ENCODE measurements at regions not wholly inside any gene's neighbourhood (a gene's known extent, or its start where the extent isn't known, plus 50 kb on each side); places are given as distances from the start of the nearest gene placed in this dataset.
A peak's percentile ranks its signal among the peaks of the same experiment; 100 is the strongest.

DNA sequence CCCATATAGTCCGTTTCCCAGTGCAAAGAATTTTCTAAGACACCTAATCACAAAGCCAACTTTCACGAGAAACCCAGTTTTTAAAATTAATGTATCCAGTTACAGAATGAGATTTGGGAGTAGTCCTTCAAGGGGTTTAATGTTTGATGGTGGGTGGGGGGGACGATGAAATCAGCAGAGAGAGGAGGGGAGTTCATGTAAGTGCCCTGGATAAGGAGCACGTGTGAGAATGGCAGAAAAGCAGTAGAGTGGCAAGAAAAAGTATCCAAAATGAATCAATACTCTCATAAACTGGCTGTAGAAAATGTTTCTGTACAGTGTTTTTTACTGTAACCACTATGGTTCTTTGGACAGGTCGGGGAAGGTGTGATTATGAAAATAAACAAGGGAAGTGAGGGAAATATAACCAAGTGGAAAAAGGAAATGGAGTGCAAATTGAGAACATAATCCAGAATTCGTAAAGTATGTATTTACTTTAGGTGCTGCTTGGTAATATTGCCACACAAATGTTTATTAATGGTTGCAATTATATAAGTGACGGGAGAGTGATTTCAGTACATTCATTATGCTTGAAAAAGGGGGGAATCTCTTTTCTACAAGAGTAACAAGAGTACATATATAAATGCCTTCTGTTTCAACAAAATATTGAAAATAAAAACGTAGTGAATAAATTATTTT is 118.7 kb upstream of the RRP15 start:
- H3K4me1 ChIP-seq (ENCODE audit: control insufficient read depth in 1 of 2, insufficient read depth in 2 of 2, low read length in 2 of 2) = no peaks in the 10 kb centered on the region
- no peaks in the 10 kb centered on the region for H3K9me3 ChIP-seq (ENCODE audit: control insufficient read depth, low read length)
- H3K27me3 ChIP-seq (ENCODE audit: control insufficient read depth in 1 of 2, insufficient read depth in 2 of 2, low read length in 1 of 2) = no peaks in the 10 kb centered on the region
- no peak for ATAC-seq (ENCODE audit: low FRiP score)
- no peaks in the 10 kb centered on the region for H3K36me3 ChIP-seq (ENCODE audit: control insufficient read depth in 1 of 2, insufficient read depth in 2 of 2, low read length in 1 of 2)
- H3K4me3 ChIP-seq (ENCODE audit: low read length in 2 of 2) = peak overlapping the region in 1 of 2 donors; percentile 20
- no peak for DNase-seq
- intact Hi-C loops (cut with DNase I) = no loop called here
- WGBS, 2 donors = 38 to 40% methylated on average over 8 of the region's 8 CpGs
- no peak overlapping the region for H3K27ac ChIP-seq (ENCODE audit: low read depth in 1 of 2, low read length in 2 of 2)

DNA sequence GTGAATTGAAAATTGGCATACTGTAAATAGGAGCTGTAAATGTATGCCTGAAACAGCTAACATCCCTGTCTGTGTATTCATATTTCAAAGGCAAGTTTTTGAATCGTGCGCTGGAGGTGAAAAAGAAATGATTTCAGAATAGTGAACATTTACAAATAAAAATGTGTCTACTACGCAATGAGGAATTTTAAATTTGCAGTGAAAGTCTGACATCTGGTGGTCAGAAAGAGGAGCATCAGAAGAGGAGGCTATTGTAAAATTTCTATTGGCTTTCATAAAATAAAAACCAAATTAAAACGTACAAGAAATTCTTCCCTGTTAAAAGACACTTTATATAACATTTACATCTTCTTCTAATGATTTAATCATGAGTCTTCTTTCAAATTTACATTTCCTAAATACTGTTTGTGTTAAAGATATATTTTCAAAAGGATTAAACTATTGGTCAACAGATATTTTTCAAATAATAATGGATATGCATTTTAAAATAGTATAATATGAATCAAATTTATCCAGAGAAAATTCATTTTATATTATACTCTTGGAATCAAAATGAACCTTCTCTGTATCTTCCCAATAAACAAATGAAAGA is 113.7 kb upstream of the RRP15 start:
- H3K4me3 ChIP-seq (ENCODE audit: low read length in 2 of 2) = no peak overlapping the region
- no peaks in the 10 kb centered on the region for H3K9me3 ChIP-seq (ENCODE audit: control insufficient read depth, low read length)
- no peak for ATAC-seq (ENCODE audit: low FRiP score)
- WGBS, 2 donors = 1 to 4% methylated on average over 4 of the region's 4 CpGs
- DNase-seq = no peak
- H3K36me3 ChIP-seq (ENCODE audit: control insufficient read depth in 1 of 2, insufficient read depth in 2 of 2, low read length in 1 of 2) = no peaks in the 10 kb centered on the region
- no peaks in the 10 kb centered on the region for H3K27me3 ChIP-seq (ENCODE audit: control insufficient read depth in 1 of 2, insufficient read depth in 2 of 2, low read length in 1 of 2)
- no peaks in the 10 kb centered on the region for H3K4me1 ChIP-seq (ENCODE audit: control insufficient read depth in 1 of 2, insufficient read depth in 2 of 2, low read length in 2 of 2)
- H3K27ac ChIP-seq (ENCODE audit: low read depth in 1 of 2, low read length in 2 of 2) = no peak overlapping the region
- intact Hi-C loops (cut with DNase I) = no loop called here

DNA sequence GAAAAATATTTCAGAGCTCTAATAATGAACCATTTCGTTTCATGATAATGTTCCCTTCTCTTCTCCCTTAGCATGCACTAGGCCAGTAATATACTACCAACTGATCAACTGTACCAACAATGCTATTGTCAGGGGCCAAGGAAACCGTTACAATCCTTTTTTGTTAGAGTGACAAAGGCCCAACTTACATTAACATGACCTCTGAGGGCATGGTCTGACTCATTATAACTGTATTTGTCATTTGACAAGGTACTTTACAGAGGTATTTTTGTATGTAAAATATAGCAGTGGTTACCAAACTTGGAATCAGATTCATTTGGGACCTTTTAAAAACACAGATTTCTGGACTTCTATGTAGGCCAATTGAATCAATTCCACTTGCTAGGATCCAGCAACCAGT is 102.6 kb upstream of the RRP15 start:
- Histone ChIP-seq H3K4me3 (ENCODE audit: low read length in 2 of 2) (no peak overlapping the region), H3K36me3 (ENCODE audit: control insufficient read depth in 1 of 2, insufficient read depth in 2 of 2, low read length in 1 of 2) (no peaks in the 10 kb centered on the region), H3K27ac (ENCODE audit: low read depth in 1 of 2, low read length in 2 of 2) (no peak overlapping the region), H3K4me1 (ENCODE audit: control insufficient read depth in 1 of 2, insufficient read depth in 2 of 2, low read length in 2 of 2) (no peaks in the 10 kb centered on the region), H3K9me3 (ENCODE audit: control insufficient read depth, low read length) (no peaks in the 10 kb centered on the region), H3K27me3 (ENCODE audit: control insufficient read depth in 1 of 2, insufficient read depth in 2 of 2, low read length in 1 of 2) (no peaks in the 10 kb centered on the region)
- WGBS, 2 donors = 58 to 64% methylated on average over 2 of the region's 2 CpGs
- ATAC-seq (ENCODE audit: low FRiP score) (no peak), DNase-seq (no peak)
- intact Hi-C loops (cut with DNase I) = no loop called here

DNA sequence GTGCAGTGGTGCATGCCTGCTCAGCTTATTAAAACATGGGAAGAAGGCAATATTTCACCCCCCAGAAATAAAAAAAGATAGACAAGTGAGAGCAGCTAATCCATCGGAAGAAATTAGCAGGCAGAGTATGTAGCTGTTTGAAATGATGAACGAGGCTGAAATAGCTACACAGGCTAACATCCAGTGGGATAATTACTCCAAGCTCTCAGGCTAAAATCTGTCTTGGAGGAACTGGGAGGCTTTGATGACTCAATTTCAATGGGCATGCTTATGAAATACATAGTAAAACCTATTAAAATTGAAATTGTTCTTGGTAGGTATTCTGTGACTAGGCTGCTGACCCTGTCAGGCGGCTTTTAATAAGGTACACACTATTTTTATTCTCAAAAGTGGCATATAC is 84.1 kb upstream of the RRP15 start:
- ATAC-seq (ENCODE audit: low FRiP score) (no peak), DNase-seq (no peak)
- WGBS, 2 donors = 10 to 14% methylated on average over 3 of the region's 3 CpGs
- H3K27ac ChIP-seq (ENCODE audit: low read depth in 1 of 2, low read length in 2 of 2) = no peak overlapping the region
- no peaks in the 10 kb centered on the region for H3K9me3 ChIP-seq (ENCODE audit: control insufficient read depth, low read length)
- no peak overlapping the region for H3K4me3 ChIP-seq (ENCODE audit: low read length in 2 of 2)
- H3K36me3 ChIP-seq (ENCODE audit: control insufficient read depth in 1 of 2, insufficient read depth in 2 of 2, low read length in 1 of 2) = no peaks in the 10 kb centered on the region
- intact Hi-C loops (cut with DNase I) = no loop called here
- H3K27me3 ChIP-seq (ENCODE audit: control insufficient read depth in 1 of 2, insufficient read depth in 2 of 2, low read length in 1 of 2) = peaks cover 0 to 2% of the 10 kb centered on the region in 2 donors
- no peaks in the 10 kb centered on the region for H3K4me1 ChIP-seq (ENCODE audit: control insufficient read depth in 1 of 2, insufficient read depth in 2 of 2, low read length in 2 of 2)

DNA sequence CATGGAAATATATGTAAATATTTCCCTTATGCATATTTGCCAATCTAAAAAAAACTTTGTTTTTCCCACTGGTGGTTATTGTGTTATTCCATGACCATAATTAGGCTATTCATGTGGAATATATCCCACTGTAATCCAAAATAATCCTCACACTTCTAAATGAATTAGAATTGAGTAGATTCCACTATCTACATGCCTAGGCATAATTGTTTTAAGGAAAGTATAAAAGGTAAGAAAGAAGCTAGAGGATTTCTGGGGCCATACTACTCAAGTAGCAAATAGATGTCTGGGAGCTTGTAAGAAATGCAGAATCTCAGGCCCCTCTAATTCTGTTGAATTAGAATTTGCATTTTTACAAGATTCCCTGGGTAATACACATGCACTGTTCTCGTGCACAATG is 83.5 kb upstream of the RRP15 start:
- DNase-seq (no peak), ATAC-seq (ENCODE audit: low FRiP score) (no peak)
- no peaks in the 10 kb centered on the region for H3K4me1 ChIP-seq (ENCODE audit: control insufficient read depth in 1 of 2, insufficient read depth in 2 of 2, low read length in 2 of 2)
- H3K36me3 ChIP-seq (ENCODE audit: control insufficient read depth in 1 of 2, insufficient read depth in 2 of 2, low read length in 1 of 2) = no peaks in the 10 kb centered on the region
- H3K9me3 ChIP-seq (ENCODE audit: control insufficient read depth, low read length) = no peaks in the 10 kb centered on the region
- WGBS, 2 donors = 47 to 58% methylated on average over 1 of the region's 1 CpG
- H3K27me3 ChIP-seq (ENCODE audit: control insufficient read depth in 1 of 2, insufficient read depth in 2 of 2, low read length in 1 of 2) = peaks cover 0 to 2% of the 10 kb centered on the region in 2 donors
- intact Hi-C loops (cut with DNase I) = no loop called here
- H3K4me3 ChIP-seq (ENCODE audit: low read length in 2 of 2) = no peak overlapping the region
- H3K27ac ChIP-seq (ENCODE audit: low read depth in 1 of 2, low read length in 2 of 2) = no peak overlapping the region

DNA sequence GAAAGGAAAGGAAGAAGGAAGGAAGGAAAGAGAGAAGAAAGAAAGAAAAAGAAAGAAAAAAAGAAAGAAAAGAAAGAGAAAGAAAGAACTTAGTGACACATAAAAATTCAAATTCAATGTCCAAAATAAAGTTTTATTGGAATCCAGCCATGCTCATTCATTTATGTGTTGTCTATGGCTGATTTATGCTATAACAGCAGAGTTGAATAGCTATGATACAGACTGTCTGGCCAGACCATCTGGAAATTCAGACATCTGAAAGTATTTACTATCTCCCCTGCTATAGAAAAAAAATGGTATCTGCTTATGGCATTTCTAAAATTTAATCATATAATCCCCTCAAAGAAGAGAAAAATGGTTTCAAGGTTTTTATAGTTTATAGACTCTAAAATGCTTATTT is 79.4 kb upstream of the RRP15 start:
- H3K4me1 ChIP-seq (ENCODE audit: control insufficient read depth in 1 of 2, insufficient read depth in 2 of 2, low read length in 2 of 2) = no peaks in the 10 kb centered on the region
- H3K4me3 ChIP-seq (ENCODE audit: low read length in 2 of 2) = no peak overlapping the region
- DNase-seq (no peak), ATAC-seq (ENCODE audit: low FRiP score) (no peak)
- no peak overlapping the region for H3K27ac ChIP-seq (ENCODE audit: low read depth in 1 of 2, low read length in 2 of 2)
- H3K27me3 ChIP-seq (ENCODE audit: control insufficient read depth in 1 of 2, insufficient read depth in 2 of 2, low read length in 1 of 2) = peaks cover 0 to 2% of the 10 kb centered on the region in 2 donors
- H3K36me3 ChIP-seq (ENCODE audit: control insufficient read depth in 1 of 2, insufficient read depth in 2 of 2, low read length in 1 of 2) = no peaks in the 10 kb centered on the region
- no peaks in the 10 kb centered on the region for H3K9me3 ChIP-seq (ENCODE audit: control insufficient read depth, low read length)
- intact Hi-C loops (cut with DNase I) = no loop called here

DNA sequence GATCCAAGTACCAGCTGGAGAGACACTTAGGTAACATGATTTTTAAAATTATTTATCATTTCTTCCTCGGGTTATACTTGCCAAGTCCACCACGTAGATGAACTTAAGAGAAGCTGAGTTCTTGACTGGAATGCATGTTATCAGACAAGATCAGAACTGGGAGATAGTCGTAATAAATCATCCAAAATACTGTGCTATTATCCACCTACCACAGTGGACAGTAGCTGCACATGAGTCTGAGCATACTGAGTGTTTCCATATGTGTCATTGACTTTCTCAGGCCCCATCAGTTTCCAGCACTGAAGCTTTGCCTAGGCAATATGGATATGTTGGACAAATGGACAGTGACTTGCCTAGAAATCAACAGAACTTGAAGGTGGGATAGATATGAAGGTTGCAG is 77.9 kb upstream of the RRP15 start:
- intact Hi-C loops (cut with DNase I) = no loop called here

DNA sequence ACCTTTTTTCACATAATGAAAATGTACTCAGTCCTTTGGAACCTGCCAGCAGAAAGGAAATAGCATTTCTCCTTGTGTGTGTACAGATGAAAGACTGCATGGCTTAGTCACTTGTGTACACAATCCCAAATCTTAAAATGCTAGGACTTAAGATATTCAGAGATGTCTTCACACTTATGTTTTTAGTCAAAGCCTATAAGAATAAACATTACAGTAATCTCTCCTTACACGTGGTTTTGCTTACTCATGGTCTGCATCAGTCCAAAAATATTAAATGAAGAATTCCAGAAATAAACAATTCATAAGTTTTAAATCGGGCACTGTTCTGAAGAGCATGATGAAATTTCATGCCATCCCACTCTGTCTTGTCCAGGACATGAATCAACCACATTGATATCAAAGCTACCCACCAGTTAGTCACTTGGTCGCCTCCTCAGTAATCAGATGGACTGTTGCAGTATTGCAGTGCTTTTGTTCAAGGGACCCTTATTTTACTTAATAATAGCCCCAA is 75.7 kb upstream of the RRP15 start:
- Histone ChIP-seq H3K4me1 (ENCODE audit: control insufficient read depth in 1 of 2, insufficient read depth in 2 of 2, low read length in 2 of 2) (no peaks in the 10 kb centered on the region), H3K27ac (ENCODE audit: low read depth in 1 of 2, low read length in 2 of 2) (no peak overlapping the region), H3K27me3 (ENCODE audit: control insufficient read depth in 1 of 2, insufficient read depth in 2 of 2, low read length in 1 of 2) (no peaks in the 10 kb centered on the region), H3K4me3 (ENCODE audit: low read length in 2 of 2) (no peak overlapping the region), H3K9me3 (ENCODE audit: control insufficient read depth, low read length) (no peaks in the 10 kb centered on the region), H3K36me3 (ENCODE audit: control insufficient read depth in 1 of 2, insufficient read depth in 2 of 2, low read length in 1 of 2) (no peaks in the 10 kb centered on the region)
- DNase-seq (no peak), ATAC-seq (ENCODE audit: low FRiP score) (no peak)
- intact Hi-C loops (cut with DNase I) = no loop called here
- 27 to 31% methylated on average over 3 of the region's 3 CpGs for WGBS, 2 donors

More for the DNA sequence above, 77.9 kb upstream of the RRP15 start:
- no peak for DNase-seq
- no peak for ATAC-seq (ENCODE audit: low FRiP score)
- Histone ChIP-seq H3K4me1 (ENCODE audit: control insufficient read depth in 1 of 2, insufficient read depth in 2 of 2, low read length in 2 of 2) (no peaks in the 10 kb centered on the region), H3K27ac (ENCODE audit: low read depth in 1 of 2, low read length in 2 of 2) (no peak overlapping the region), H3K4me3 (ENCODE audit: low read length in 2 of 2) (no peak overlapping the region), H3K36me3 (ENCODE audit: control insufficient read depth in 1 of 2, insufficient read depth in 2 of 2, low read length in 1 of 2) (no peaks in the 10 kb centered on the region), H3K27me3 (ENCODE audit: control insufficient read depth in 1 of 2, insufficient read depth in 2 of 2, low read length in 1 of 2) (peaks cover 0 to 2% of the 10 kb centered on the region in 2 donors), H3K9me3 (ENCODE audit: control insufficient read depth, low read length) (no peaks in the 10 kb centered on the region)
- WGBS, 2 donors = 71 to 73% methylated on average over 3 of the region's 3 CpGs

DNA sequence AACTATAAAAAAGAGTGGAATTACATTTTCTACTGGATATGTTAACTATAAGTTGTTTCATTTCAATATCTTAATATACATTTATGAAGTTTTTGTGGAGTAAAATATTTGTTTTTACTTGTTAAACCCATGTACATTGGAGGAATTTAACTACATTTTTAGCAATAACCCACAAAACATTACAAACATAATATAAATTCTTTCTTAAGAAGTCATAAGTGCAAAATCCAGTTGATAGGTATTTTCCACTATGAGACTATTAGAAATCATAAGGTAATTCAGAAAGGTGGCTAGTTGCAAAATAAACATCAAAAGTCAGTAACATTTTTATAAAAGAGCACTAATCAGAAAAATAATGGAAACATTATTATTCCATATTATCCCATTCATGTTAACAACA is 73.9 kb upstream of the RRP15 start:
- no peak for DNase-seq
- intact Hi-C loops (cut with DNase I) = no loop called here
- ATAC-seq (ENCODE audit: low FRiP score) = no peak
- Histone ChIP-seq H3K9me3 (ENCODE audit: control insufficient read depth, low read length) (no peaks in the 10 kb centered on the region), H3K27me3 (ENCODE audit: control insufficient read depth in 1 of 2, insufficient read depth in 2 of 2, low read length in 1 of 2) (no peaks in the 10 kb centered on the region), H3K4me3 (ENCODE audit: low read length in 2 of 2) (no peak overlapping the region), H3K36me3 (ENCODE audit: control insufficient read depth in 1 of 2, insufficient read depth in 2 of 2, low read length in 1 of 2) (no peaks in the 10 kb centered on the region), H3K4me1 (ENCODE audit: control insufficient read depth in 1 of 2, insufficient read depth in 2 of 2, low read length in 2 of 2) (no peaks in the 10 kb centered on the region), H3K27ac (ENCODE audit: low read depth in 1 of 2, low read length in 2 of 2) (no peak overlapping the region)
